NCI-H146 treated with DMSO at 0.1 percent for 48 hours (cell line): ENCODE measurements at regions not wholly inside any gene's neighbourhood (a gene's known extent, or its start where the extent isn't known, plus 50 kb on each side); places are given as distances from the start of the nearest gene placed in this dataset.
A peak's percentile ranks its signal among the peaks of the same experiment; 100 is the strongest.

Experiments
- DNase-seq: peaks from one replicate; lab custom pipeline; 2025; ENCODE audit not compliant: unreplicated experiment; lab: John Stamatoyannopoulos, UW

- DNase-seq, result no peak
Observed at GRCh38 chr4:81963015-81963762, 410.6 kb downstream of the HNRNPD start.

DNA sequence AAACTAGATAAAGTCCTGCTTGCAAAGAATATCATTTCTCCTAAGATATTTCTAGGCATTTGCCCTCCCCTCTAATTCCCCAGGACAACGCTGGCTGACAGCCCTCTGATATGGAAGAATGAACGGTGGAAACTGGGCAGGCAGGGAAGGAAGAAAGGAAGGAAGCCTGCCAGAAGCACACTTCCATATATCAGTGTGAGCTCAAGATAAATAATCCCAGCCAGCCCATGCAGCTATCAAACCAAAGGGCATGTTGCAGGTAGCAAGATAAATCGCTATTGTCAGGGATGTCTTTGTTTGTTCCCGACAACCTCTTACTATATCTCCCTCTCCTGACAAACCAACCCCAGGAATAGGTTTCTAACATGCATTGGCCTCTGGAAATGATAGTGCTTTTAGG lies 412.8 kb downstream of the HNRNPD start:
- no peak for DNase-seq

GRCh38 chr4:81954271-81954670 lies 419.5 kb downstream of the HNRNPD start:
- DNase-seq, result no peak

DNA sequence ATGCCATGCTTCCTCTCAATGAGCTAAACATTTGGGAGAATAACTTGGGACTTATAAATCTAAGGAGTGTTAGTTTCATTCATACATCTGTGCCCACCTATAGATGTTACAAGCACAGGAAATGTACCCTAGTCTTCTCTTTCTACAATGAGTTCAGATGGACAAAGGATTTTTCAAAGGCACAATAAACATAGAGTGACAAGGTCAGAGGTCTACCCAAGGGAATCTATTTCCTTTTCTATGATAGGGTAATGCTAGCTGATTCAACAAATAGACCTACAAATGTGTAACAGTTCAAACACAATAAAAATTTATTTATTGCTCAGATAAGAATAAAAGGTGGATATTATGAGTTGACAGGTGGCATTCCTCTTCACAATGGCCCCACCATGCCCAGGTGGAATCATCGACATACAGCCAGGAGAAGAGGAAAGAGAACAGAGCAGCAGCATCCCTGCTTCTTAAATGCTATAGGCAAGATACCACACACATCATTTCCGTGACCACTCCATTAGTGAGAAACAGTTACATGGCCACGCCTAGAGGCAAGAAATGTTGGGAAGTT lies 421.8 kb downstream of the HNRNPD start:
- DNase-seq, result peak; percentile 36

- no peak for DNase-seq
Observed at GRCh38 chr4:81946996-81947395, 426.8 kb downstream of the HNRNPD start.

- DNase-seq, result no peak
Observed at GRCh38 chr4:81930506-81931238, 443.1 kb downstream of the HNRNPD start.

- no peak for DNase-seq
Observed at GRCh38 chr4:81923140-81923539, 450.7 kb downstream of the HNRNPD start.

GRCh38 chr4:81922313-81922712 lies 450.6 kb upstream of the RASGEF1B start:
- no peak for DNase-seq

DNA sequence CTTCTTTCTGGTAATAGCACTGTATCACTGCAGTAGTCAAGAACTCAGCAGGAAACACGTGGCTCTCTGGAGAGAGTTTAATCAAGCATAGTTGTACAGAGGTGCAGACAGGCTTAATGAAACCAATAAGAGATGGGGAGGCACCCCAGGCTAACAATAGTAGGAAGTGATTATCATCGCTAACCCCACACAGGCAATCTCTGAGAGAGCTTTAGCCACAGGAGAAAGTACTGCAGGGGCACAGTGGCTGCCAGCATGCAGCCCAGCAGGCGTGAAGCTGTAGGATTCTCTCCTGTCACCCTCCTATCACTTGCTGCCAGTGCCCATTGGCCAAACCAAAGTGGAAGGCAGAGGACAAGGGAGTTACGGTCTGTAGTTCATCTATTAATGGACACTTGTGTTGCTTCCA lies 450.0 kb upstream of the RASGEF1B start:
- peak; percentile 41 for DNase-seq

DNA sequence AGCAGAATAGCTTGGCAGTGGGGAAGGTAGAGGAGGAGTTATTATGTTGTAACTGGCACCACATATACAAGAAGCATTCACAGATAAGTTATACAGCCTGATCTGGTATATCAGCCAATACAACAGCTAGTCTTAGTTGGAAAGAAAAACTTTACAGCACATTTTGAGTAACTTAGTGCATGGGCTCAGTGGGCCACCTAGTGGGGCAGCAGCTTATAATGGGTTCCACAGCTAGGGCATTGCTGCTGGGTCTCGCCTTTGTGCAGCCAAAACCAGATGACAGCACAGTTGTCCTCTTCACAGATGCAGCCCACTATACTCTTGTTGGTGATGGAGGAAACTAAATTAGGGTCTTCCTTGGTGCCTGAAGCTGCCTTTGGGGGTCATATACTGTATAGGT lies 448.1 kb upstream of the RASGEF1B start:
- DNase-seq, result no peak

- peak; percentile 32 for DNase-seq
Observed at GRCh38 chr4:81919223-81919622, 447.5 kb upstream of the RASGEF1B start.

GRCh38 chr4:81915430-81915829 lies 443.7 kb upstream of the RASGEF1B start:
- no peak for DNase-seq

- DNase-seq, result no peak
Observed at GRCh38 chr4:81914623-81915022, 442.9 kb upstream of the RASGEF1B start.

DNA sequence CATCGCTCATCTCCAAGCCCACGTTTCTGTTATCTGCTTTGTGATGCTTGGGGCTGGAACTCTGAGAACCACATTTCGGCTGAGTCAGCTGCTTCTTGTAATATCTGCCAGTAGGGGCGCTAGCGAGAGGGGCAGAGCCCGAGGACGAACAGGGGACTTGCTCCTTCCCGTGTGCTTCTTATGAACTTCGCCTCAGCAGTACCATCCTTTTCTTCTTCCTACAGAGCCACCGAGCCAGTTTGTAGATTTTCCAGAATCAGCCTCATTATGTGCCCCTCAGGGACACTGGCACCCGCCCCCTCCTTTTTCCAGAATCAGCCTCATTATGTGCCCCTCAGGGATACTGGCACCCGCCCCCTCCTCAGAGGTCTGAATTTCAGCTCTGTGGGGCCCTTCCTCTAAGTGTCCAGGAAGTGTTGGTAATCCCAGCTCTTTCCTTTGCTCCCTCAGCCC lies 441.7 kb upstream of the RASGEF1B start:
- peak; percentile 10 for DNase-seq

GRCh38 chr4:81912376-81913030 lies 440.8 kb upstream of the RASGEF1B start:
- no peak for DNase-seq

DNA sequence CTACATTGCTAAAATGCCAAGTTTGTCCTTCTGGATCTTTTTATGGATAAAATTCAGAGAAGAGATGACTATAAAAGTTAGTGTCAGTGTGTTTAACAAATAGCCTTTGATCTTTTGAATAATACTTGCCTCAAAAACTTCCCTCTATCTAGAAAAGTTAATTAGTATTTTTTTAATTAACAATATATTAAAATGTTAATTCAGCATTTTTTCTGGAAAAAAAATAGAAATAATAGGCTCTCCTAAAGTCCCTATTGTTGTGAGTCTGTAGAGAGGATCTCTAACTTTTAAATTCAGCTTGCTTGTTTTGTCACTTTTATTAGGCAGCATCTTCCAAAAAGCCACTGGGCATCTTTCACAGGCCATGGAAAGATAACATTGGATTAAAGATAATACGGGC lies 435.2 kb upstream of the RASGEF1B start:
- DNase-seq, result no peak

DNA sequence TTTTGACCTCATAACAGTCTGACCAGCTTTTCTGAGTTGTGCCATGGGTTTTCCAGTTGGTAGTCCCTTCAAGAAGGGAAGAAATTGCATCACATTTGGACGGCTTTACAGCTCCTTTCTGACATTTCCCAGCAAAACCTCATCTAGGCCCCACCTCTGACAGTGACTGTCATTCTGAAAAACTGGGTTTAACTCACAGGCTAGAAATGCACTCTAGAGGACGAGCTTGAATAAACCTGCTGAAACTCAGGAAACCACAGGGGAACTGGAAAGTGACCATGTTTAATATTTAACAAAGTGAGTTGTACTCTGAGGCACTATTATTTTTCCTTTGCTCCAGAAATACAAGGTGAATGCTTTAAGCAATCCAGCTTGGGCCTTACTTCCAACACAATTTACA lies 434.3 kb upstream of the RASGEF1B start:
- no peak for DNase-seq

- DNase-seq, result no peak
Observed at GRCh38 chr4:81904121-81904520, 432.4 kb upstream of the RASGEF1B start.

DNA sequence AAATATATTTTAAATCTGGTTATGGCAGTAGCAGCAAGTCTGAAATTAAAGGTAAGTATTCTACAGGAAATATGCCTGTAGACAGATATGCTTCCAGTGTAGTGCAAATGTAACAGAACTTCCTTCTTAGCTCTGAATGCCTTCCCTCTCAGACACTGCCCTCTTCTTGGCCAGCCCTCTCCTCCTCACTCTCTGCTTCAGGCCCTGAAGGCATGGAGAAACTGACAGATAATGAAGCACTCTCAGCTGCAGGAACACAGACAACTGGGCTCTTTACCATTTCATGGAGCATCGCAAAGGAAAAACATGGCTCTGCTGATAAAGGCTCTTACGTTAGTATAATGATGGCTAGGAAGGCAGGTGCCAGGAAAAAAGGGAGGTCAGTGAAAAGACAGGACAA lies 431.5 kb upstream of the RASGEF1B start:
- DNase-seq, result peak; percentile 21

DNA sequence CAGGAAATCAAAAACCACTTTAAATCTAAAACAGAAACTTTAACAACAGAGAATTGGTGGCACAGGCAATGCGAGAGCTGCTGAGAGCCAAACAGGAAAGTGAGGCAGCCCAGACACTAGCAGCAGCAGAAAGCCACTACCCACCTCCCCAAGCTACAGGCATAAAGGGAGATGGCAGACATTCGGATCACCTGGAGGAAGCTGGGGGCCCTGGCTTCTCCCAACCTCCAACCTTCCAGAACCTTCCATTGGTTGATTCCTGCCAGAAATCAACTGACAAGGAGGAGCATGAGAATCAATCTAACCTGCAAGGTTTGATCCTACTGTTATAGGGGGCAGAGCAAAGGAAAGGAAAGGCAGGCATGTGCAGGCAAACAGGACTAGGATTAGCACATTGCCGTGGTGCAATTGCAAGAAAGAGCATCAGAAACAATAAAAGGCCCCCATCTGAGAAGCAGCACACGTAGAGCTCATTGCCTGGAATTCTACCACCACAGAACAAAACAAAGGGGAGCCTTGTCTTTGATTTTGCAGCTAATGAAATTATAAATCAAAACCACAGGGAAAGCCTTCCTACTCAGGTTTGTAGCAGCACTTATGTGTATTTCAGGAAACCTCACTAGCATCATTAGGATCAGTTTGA lies 427.3 kb upstream of the RASGEF1B start:
- no peak for DNase-seq

DNA sequence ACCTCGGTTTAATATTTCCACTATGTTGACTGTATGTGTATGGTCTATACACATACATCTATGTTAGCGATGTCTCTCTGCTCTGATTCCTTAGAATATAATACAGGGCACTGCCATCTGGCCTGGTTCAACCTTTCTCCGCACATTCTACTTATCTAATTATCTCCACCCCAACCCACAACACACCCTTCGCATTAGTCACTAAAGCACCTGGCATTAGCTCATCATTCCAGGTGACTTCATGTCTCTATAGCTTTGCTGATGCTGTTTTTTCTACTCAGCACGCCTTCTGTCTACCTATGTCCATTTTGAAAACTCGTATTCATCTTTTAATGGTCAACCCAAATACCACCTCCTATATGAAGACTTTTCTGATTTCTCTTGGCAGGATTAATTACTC lies 425.2 kb upstream of the RASGEF1B start:
- peak; percentile 75 for DNase-seq
